Ishikawa (cell line): ENCODE measurements at regions not wholly inside any gene's neighbourhood (a gene's known extent, or its start where the extent isn't known, plus 50 kb on each side); places are given as distances from the start of the nearest gene placed in this dataset.

ENCODE experiments used
- EP300 ChIP-seq: IDR thresholded peaks from 2 replicates; pipeline ENCODE4 v1.6.1; 2012; ENCODE audit warnings: borderline replicate concordance
- YY1 ChIP-seq: IDR thresholded peaks from 2 replicates; pipeline ENCODE4 v1.6.1; 2012; ENCODE audit warnings: low read depth

DNA sequence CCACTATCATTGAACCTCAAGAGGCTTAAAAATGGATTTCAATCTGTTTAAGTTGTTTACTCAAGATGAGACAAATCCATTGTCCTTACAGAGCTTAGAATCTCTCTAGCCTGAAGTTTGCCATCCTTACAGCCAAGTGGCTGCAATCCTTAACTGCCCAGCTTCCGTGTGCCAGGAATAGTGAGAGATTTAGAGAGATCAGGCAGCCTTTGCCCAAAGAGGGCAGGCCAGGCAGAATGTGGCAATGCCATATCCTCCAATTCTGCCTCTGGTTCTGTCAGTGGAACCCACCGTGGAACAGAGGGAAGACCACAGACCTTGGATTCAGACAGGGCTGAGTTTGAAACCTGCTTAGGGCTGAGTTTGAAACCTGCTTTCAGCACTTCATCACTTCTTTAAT lies 374.3 kb downstream of the VPS13C start:
- TF ChIP-seq YY1, result no peak
- TF ChIP-seq EP300, result no peak
